Mucosa of stomach (tissue), 1 donor: ENCODE measurements at regions not wholly inside any gene's neighbourhood (a gene's known extent, or its start where the extent isn't known, plus 50 kb on each side); places are given as distances from the start of the nearest gene placed in this dataset.

ENCODE experiments used
- H3K27me3 ChIP-seq: one replicate; pipeline ENCODE4 v1.7.0; 2013; ENCODE audit warnings: mild to moderate bottlenecking, low read length; ENCODE audit not compliant: control insufficient read depth, insufficient read depth
- H3K36me3 ChIP-seq: one replicate; pipeline ENCODE4 v1.7.0; 2013; ENCODE audit warnings: low read length; ENCODE audit not compliant: control insufficient read depth, insufficient read depth
- H3K4me1 ChIP-seq: one replicate; pipeline ENCODE4 v1.7.0; 2013; ENCODE audit warnings: mild to moderate bottlenecking, low read length; ENCODE audit not compliant: control insufficient read depth, insufficient read depth
- H3K4me3 ChIP-seq: one replicate; pipeline ENCODE4 v1.7.0; 2013; ENCODE audit warnings: low read length
- H3K9ac ChIP-seq: one replicate; pipeline ENCODE4 v1.7.0; 2013; ENCODE audit warnings: mild to moderate bottlenecking, low read length, moderate library complexity
- H3K9me3 ChIP-seq: one replicate; pipeline ENCODE4 v1.7.0; 2013; ENCODE audit warnings: mild to moderate bottlenecking, low read length, moderate library complexity; ENCODE audit not compliant: control insufficient read depth
- donor health status: Pancreatic carcinoma.

- H3K4me1 ChIP-seq = no peaks in the 10 kb centered on the region
- no peak overlapping the region for H3K9ac ChIP-seq
- H3K27me3 ChIP-seq = no peaks in the 10 kb centered on the region
- H3K36me3 ChIP-seq = no peaks in the 10 kb centered on the region
- H3K9me3 ChIP-seq = no peaks in the 10 kb centered on the region
- no peak overlapping the region for H3K4me3 ChIP-seq
Measured at GRCh38 chr10:56605051-56605450, 244.0 kb upstream of the ZWINT start.

GRCh38 chr10:56604624-56605023 lies 243.6 kb upstream of the ZWINT start:
- H3K4me1 ChIP-seq = no peaks in the 10 kb centered on the region
- H3K36me3 ChIP-seq = no peaks in the 10 kb centered on the region
- H3K9me3 ChIP-seq = no peaks in the 10 kb centered on the region
- H3K4me3 ChIP-seq = no peak overlapping the region
- H3K9ac ChIP-seq = no peak overlapping the region
- H3K27me3 ChIP-seq = no peaks in the 10 kb centered on the region

- Histone ChIP-seq H3K4me1 (no peaks in the 10 kb centered on the region), H3K9ac (no peak overlapping the region), H3K36me3 (no peaks in the 10 kb centered on the region), H3K4me3 (no peak overlapping the region), H3K27me3 (no peaks in the 10 kb centered on the region), H3K9me3 (no peaks in the 10 kb centered on the region)
Measured at GRCh38 chr10:56599201-56599600, 238.1 kb upstream of the ZWINT start.

GRCh38 chr10:56596257-56596656 lies 235.2 kb upstream of the ZWINT start:
- H3K4me1 ChIP-seq = no peaks in the 10 kb centered on the region
- H3K9me3 ChIP-seq = no peaks in the 10 kb centered on the region
- no peak overlapping the region for H3K9ac ChIP-seq
- no peaks in the 10 kb centered on the region for H3K27me3 ChIP-seq
- H3K4me3 ChIP-seq = no peak overlapping the region
- no peaks in the 10 kb centered on the region for H3K36me3 ChIP-seq

GRCh38 chr10:56593120-56593519 lies 232.1 kb upstream of the ZWINT start:
- Histone ChIP-seq H3K4me1 (no peaks in the 10 kb centered on the region), H3K4me3 (no peak overlapping the region), H3K9ac (no peak overlapping the region), H3K36me3 (no peaks in the 10 kb centered on the region), H3K9me3 (no peaks in the 10 kb centered on the region), H3K27me3 (no peaks in the 10 kb centered on the region)

- Histone ChIP-seq H3K27me3 (no peaks in the 10 kb centered on the region), H3K4me1 (no peaks in the 10 kb centered on the region), H3K4me3 (no peak overlapping the region), H3K36me3 (no peaks in the 10 kb centered on the region), H3K9me3 (no peaks in the 10 kb centered on the region), H3K9ac (no peak overlapping the region)
Measured at GRCh38 chr10:56586461-56586891, 225.4 kb upstream of the ZWINT start.

- no peak overlapping the region for H3K9ac ChIP-seq
- no peaks in the 10 kb centered on the region for H3K9me3 ChIP-seq
- no peaks in the 10 kb centered on the region for H3K36me3 ChIP-seq
- H3K27me3 ChIP-seq = no peaks in the 10 kb centered on the region
- no peaks in the 10 kb centered on the region for H3K4me1 ChIP-seq
- H3K4me3 ChIP-seq = no peak overlapping the region
Measured at GRCh38 chr10:56585447-56586171, 224.6 kb upstream of the ZWINT start.

GRCh38 chr10:56583316-56583715 lies 222.3 kb upstream of the ZWINT start:
- Histone ChIP-seq H3K4me3 (no peak overlapping the region), H3K4me1 (no peaks in the 10 kb centered on the region), H3K36me3 (no peaks in the 10 kb centered on the region), H3K9ac (no peak overlapping the region), H3K27me3 (no peaks in the 10 kb centered on the region), H3K9me3 (no peaks in the 10 kb centered on the region)

- no peaks in the 10 kb centered on the region for H3K27me3 ChIP-seq
- H3K9ac ChIP-seq = no peak overlapping the region
- H3K36me3 ChIP-seq = no peaks in the 10 kb centered on the region
- no peaks in the 10 kb centered on the region for H3K9me3 ChIP-seq
- no peaks in the 10 kb centered on the region for H3K4me1 ChIP-seq
- no peak overlapping the region for H3K4me3 ChIP-seq
Measured at GRCh38 chr10:56567580-56567979, 206.5 kb upstream of the ZWINT start.

GRCh38 chr10:56561336-56561735 lies 200.3 kb upstream of the ZWINT start:
- Histone ChIP-seq H3K4me1 (no peaks in the 10 kb centered on the region), H3K9me3 (no peaks in the 10 kb centered on the region), H3K36me3 (no peaks in the 10 kb centered on the region), H3K27me3 (no peaks in the 10 kb centered on the region), H3K4me3 (no peak overlapping the region), H3K9ac (no peak overlapping the region)

GRCh38 chr10:56551037-56551436 lies 190.0 kb upstream of the ZWINT start:
- H3K27me3 ChIP-seq = no peaks in the 10 kb centered on the region
- H3K9ac ChIP-seq = no peak overlapping the region
- no peaks in the 10 kb centered on the region for H3K36me3 ChIP-seq
- H3K9me3 ChIP-seq = no peaks in the 10 kb centered on the region
- H3K4me3 ChIP-seq = no peak overlapping the region
- H3K4me1 ChIP-seq = no peaks in the 10 kb centered on the region

GRCh38 chr10:56547163-56547562 lies 186.1 kb upstream of the ZWINT start:
- no peaks in the 10 kb centered on the region for H3K9me3 ChIP-seq
- no peak overlapping the region for H3K9ac ChIP-seq

GRCh38 chr10:56537984-56538383 lies 176.9 kb upstream of the ZWINT start:
- H3K36me3 ChIP-seq = no peaks in the 10 kb centered on the region
- H3K27me3 ChIP-seq = no peaks in the 10 kb centered on the region
- no peaks in the 10 kb centered on the region for H3K9me3 ChIP-seq
- H3K4me1 ChIP-seq = no peaks in the 10 kb centered on the region
- H3K4me3 ChIP-seq = no peak overlapping the region
- H3K9ac ChIP-seq = no peak overlapping the region

More at GRCh38 chr10:56547163-56547562, 186.1 kb upstream of the ZWINT start:
- Histone ChIP-seq H3K4me3 (no peak overlapping the region), H3K36me3 (no peaks in the 10 kb centered on the region), H3K27me3 (no peaks in the 10 kb centered on the region), H3K4me1 (no peaks in the 10 kb centered on the region)
